ENCODE measurements at regions not wholly inside any gene's neighbourhood (a gene's known extent, or its start where the extent isn't known, plus 50 kb on each side); places are given as distances from the start of the nearest gene placed in this dataset.

- no peaks in the 10 kb centered on the region for H3K9me3 ChIP-seq (ENCODE audit: control insufficient read depth, insufficient read depth, low read length)
- H3K9me2 ChIP-seq (replicated peaks; ENCODE audit: control insufficient read depth, low read length): no peaks in the 10 kb centered on the region
- H3F3A ChIP-seq (ENCODE audit: control insufficient read depth, insufficient read depth): no peaks in the 10 kb centered on the region
- H3K36me3 ChIP-seq (ENCODE audit: control insufficient read depth, low read length): no peaks in the 10 kb centered on the region
- H3K4me3 ChIP-seq (ENCODE audit: low read length): no peak overlapping the region
- TF ChIP-seq, protein P1, sequence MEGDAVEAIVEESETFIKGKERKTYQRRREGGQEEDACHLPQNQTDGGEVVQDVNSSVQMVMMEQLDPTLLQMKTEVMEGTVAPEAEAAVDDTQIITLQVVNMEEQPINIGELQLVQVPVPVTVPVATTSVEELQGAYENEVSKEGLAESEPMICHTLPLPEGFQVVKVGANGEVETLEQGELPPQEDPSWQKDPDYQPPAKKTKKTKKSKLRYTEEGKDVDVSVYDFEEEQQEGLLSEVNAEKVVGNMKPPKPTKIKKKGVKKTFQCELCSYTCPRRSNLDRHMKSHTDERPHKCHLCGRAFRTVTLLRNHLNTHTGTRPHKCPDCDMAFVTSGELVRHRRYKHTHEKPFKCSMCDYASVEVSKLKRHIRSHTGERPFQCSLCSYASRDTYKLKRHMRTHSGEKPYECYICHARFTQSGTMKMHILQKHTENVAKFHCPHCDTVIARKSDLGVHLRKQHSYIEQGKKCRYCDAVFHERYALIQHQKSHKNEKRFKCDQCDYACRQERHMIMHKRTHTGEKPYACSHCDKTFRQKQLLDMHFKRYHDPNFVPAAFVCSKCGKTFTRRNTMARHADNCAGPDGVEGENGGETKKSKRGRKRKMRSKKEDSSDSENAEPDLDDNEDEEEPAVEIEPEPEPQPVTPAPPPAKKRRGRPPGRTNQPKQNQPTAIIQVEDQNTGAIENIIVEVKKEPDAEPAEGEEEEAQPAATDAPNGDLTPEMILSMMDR (IDR thresholded peaks at IDR 0.05; ENCODE audit: low read depth, low read length, poor library complexity, severe bottlenecking): no peak
- TF ChIP-seq EZH2phosphoT487 (IDR thresholded peaks at IDR 0.05; ENCODE audit: borderline replicate concordance, low read length): no peak
- no peaks in the 10 kb centered on the region for H3K27me3 ChIP-seq (ENCODE audit: control insufficient read depth, low read length)
- no peak overlapping the region for H3K4me2 ChIP-seq (ENCODE audit: low read length)
- no peaks in the 10 kb centered on the region for H4K20me1 ChIP-seq (ENCODE audit: control insufficient read depth, insufficient read depth, low read depth, low read length)
- H3K27ac ChIP-seq (ENCODE audit: low read depth, low read length): no peak overlapping the region
- no peaks in the 10 kb centered on the region for H3K4me1 ChIP-seq (ENCODE audit: control insufficient read depth, low read length)
- no peaks in the 10 kb centered on the region for H3K79me2 ChIP-seq (ENCODE audit: control insufficient read depth, low read length)
Measured at GRCh38 chr1:82589588-82589987, 788.9 kb downstream of the ADGRL2 start.

GRCh38 chr1:82587371-82587770, 786.6 kb downstream of the ADGRL2 start:
- Histone ChIP-seq H3K9me3 (ENCODE audit: control insufficient read depth, insufficient read depth, low read length) (no peaks in the 10 kb centered on the region), H3K27me3 (ENCODE audit: control insufficient read depth, low read length) (no peaks in the 10 kb centered on the region), H3K79me2 (ENCODE audit: control insufficient read depth, low read length) (no peaks in the 10 kb centered on the region), H3K9me2 (replicated peaks; ENCODE audit: control insufficient read depth, low read length) (no peaks in the 10 kb centered on the region), H3K36me3 (ENCODE audit: control insufficient read depth, low read length) (no peaks in the 10 kb centered on the region), H3K4me3 (ENCODE audit: low read length) (no peak overlapping the region), H4K20me1 (ENCODE audit: control insufficient read depth, insufficient read depth, low read depth, low read length) (no peaks in the 10 kb centered on the region), H3K4me2 (ENCODE audit: low read length) (no peak overlapping the region), H3K4me1 (ENCODE audit: control insufficient read depth, low read length) (no peaks in the 10 kb centered on the region), H3F3A (ENCODE audit: control insufficient read depth, insufficient read depth) (no peaks in the 10 kb centered on the region), H3K27ac (ENCODE audit: low read depth, low read length) (no peak overlapping the region)
- TF ChIP-seq, protein P1 (IDR thresholded peaks at IDR 0.05; ENCODE audit: low read depth, low read length, poor library complexity, severe bottlenecking): no peak
- TF ChIP-seq EZH2phosphoT487 (IDR thresholded peaks at IDR 0.05; ENCODE audit: borderline replicate concordance, low read length): no peak

DNA sequence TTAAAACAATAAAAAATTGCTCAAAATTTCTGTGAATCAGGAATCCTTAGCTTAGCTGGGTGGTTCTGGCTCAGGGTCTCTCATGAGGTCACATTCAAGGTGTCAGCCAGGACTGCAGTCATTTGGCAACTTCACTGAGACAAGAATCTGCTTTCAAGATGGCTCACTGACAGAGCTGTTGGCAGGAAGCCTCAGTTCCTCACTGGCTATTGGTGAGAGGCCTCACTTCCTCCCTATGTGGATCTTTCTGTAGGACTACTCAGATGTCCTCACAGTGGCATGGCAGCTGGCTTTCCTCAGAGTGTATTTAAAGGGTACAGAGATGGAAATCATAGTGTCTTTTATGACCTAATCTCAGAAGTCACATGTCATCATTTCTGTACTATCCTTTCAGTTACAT, 785.7 kb downstream of the ADGRL2 start:
- H4K20me1 ChIP-seq (ENCODE audit: control insufficient read depth, insufficient read depth, low read depth, low read length): no peaks in the 10 kb centered on the region
- no peak overlapping the region for H3K4me3 ChIP-seq (ENCODE audit: low read length)
- H3K4me1 ChIP-seq (ENCODE audit: control insufficient read depth, low read length): no peaks in the 10 kb centered on the region
- no peaks in the 10 kb centered on the region for H3K9me2 ChIP-seq (replicated peaks; ENCODE audit: control insufficient read depth, low read length)
- H3K27ac ChIP-seq (ENCODE audit: low read depth, low read length): no peak overlapping the region
- no peak overlapping the region for H3K4me2 ChIP-seq (ENCODE audit: low read length)
- H3F3A ChIP-seq (ENCODE audit: control insufficient read depth, insufficient read depth): no peaks in the 10 kb centered on the region
- H3K36me3 ChIP-seq (ENCODE audit: control insufficient read depth, low read length): no peaks in the 10 kb centered on the region
- no peaks in the 10 kb centered on the region for H3K79me2 ChIP-seq (ENCODE audit: control insufficient read depth, low read length)
- H3K9me3 ChIP-seq (ENCODE audit: control insufficient read depth, insufficient read depth, low read length): no peaks in the 10 kb centered on the region
- no peaks in the 10 kb centered on the region for H3K27me3 ChIP-seq (ENCODE audit: control insufficient read depth, low read length)
- no peak for TF ChIP-seq EZH2phosphoT487 (IDR thresholded peaks at IDR 0.05; ENCODE audit: borderline replicate concordance, low read length)
- TF ChIP-seq, protein P1 (IDR thresholded peaks at IDR 0.05; ENCODE audit: low read depth, low read length, poor library complexity, severe bottlenecking): no peak

GRCh38 chr1:82582347-82582746, 781.6 kb downstream of the ADGRL2 start:
- H3K9me2 ChIP-seq (replicated peaks; ENCODE audit: control insufficient read depth, low read length): no peaks in the 10 kb centered on the region
- H3K4me2 ChIP-seq (ENCODE audit: low read length): no peak overlapping the region
- no peaks in the 10 kb centered on the region for H3K4me1 ChIP-seq (ENCODE audit: control insufficient read depth, low read length)
- H3K79me2 ChIP-seq (ENCODE audit: control insufficient read depth, low read length): no peaks in the 10 kb centered on the region
- no peaks in the 10 kb centered on the region for H4K20me1 ChIP-seq (ENCODE audit: control insufficient read depth, insufficient read depth, low read depth, low read length)
- H3K9me3 ChIP-seq (ENCODE audit: control insufficient read depth, insufficient read depth, low read length): no peaks in the 10 kb centered on the region
- no peak overlapping the region for H3K27ac ChIP-seq (ENCODE audit: low read depth, low read length)
- H3K27me3 ChIP-seq (ENCODE audit: control insufficient read depth, low read length): no peaks in the 10 kb centered on the region
- TF ChIP-seq EZH2phosphoT487 (IDR thresholded peaks at IDR 0.05; ENCODE audit: borderline replicate concordance, low read length): no peak
- TF ChIP-seq, protein P1 (IDR thresholded peaks at IDR 0.05; ENCODE audit: low read depth, low read length, poor library complexity, severe bottlenecking): no peak
- H3K4me3 ChIP-seq (ENCODE audit: low read length): no peak overlapping the region
- H3K36me3 ChIP-seq (ENCODE audit: control insufficient read depth, low read length): no peaks in the 10 kb centered on the region
- no peaks in the 10 kb centered on the region for H3F3A ChIP-seq (ENCODE audit: control insufficient read depth, insufficient read depth)
